NCI-H2029 treated with DMSO at 0.1 percent for 48 hours (cell line): ENCODE measurements at regions not wholly inside any gene's neighbourhood (a gene's known extent, or its start where the extent isn't known, plus 50 kb on each side); places are given as distances from the start of the nearest gene placed in this dataset.

Experiments used
- DNase-seq: peaks from one replicate; lab custom pipeline; 2025; lab: John Stamatoyannopoulos, UW

GRCh38 chr15:62745621-62746225, 296.8 kb upstream of the TPM1 start:
- DNase-seq, result no peak

- no peak for DNase-seq
Observed at GRCh38 chr15:62748196-62748595, 294.4 kb upstream of the TPM1 start.

- no peak for DNase-seq
Observed at GRCh38 chr15:62749036-62749815, 293.3 kb upstream of the TPM1 start.

- DNase-seq, result no peak
Observed at GRCh38 chr15:62750471-62750870, 292.1 kb upstream of the TPM1 start.

GRCh38 chr15:62752657-62753517, 289.7 kb upstream of the TPM1 start:
- DNase-seq, result no peak

- DNase-seq, result no peak
Observed at GRCh38 chr15:62753518-62754221, 288.9 kb upstream of the TPM1 start.

GRCh38 chr15:62756326-62756994, 286.1 kb upstream of the TPM1 start:
- DNase-seq, result no peak

GRCh38 chr15:62756995-62757360, 285.6 kb upstream of the TPM1 start:
- DNase-seq, result no peak

GRCh38 chr15:62757535-62757934, 285.0 kb upstream of the TPM1 start:
- no peak for DNase-seq

- no peak for DNase-seq
Observed at GRCh38 chr15:62758126-62758951, 284.2 kb upstream of the TPM1 start.

- no peak for DNase-seq
Observed at GRCh38 chr15:62758952-62759349, 283.6 kb upstream of the TPM1 start.

GRCh38 chr15:62760538-62760937, 282.0 kb upstream of the TPM1 start:
- DNase-seq, result no peak

- no peak for DNase-seq
Observed at GRCh38 chr15:62765916-62766315, 276.6 kb upstream of the TPM1 start.

GRCh38 chr15:62766599-62766998, 275.9 kb upstream of the TPM1 start:
- DNase-seq, result no peak

GRCh38 chr15:62769604-62770003, 272.9 kb upstream of the TPM1 start:
- no peak for DNase-seq

- no peak for DNase-seq
Observed at GRCh38 chr15:62770111-62770660, 272.4 kb upstream of the TPM1 start.

- DNase-seq, result no peak
Observed at GRCh38 chr15:62770752-62771151, 271.8 kb upstream of the TPM1 start.

- no peak for DNase-seq
Observed at GRCh38 chr15:62771234-62771633, 271.3 kb upstream of the TPM1 start.

GRCh38 chr15:62773369-62774165, 269.0 kb upstream of the TPM1 start:
- DNase-seq, result no peak

GRCh38 chr15:62775932-62776331, 266.6 kb upstream of the TPM1 start:
- no peak for DNase-seq
